Osteoblast (primary cell): ENCODE measurements at regions not wholly inside any gene's neighbourhood (a gene's known extent, or its start where the extent isn't known, plus 50 kb on each side); places are given as distances from the start of the nearest gene placed in this dataset.

Experiments
- DNase-seq: peaks from one replicate; pipeline ENCODE4 v3.0.0; 2011; ENCODE audit warnings: low spot score, mixed read lengths; ENCODE audit not compliant: insufficient read length; ENCODE audit errors: missing footprints
- H2AFZ ChIP-seq: 2 replicates; pipeline ENCODE4 v1.6.0; 2011; ENCODE audit warnings: mild to moderate bottlenecking, low read length
- H3K27ac ChIP-seq: 2 replicates; pipeline ENCODE4 v1.5.1; 2011; ENCODE audit warnings: mild to moderate bottlenecking, low read depth, low read length, moderate library complexity
- H3K27me3 ChIP-seq: 2 replicates; pipeline ENCODE4 v1.6.0; 2012; ENCODE audit warnings: mild to moderate bottlenecking, control low read depth, inconsistent platforms, low read length, moderate library complexity; ENCODE audit not compliant: insufficient read depth
- H3K36me3 ChIP-seq: 2 replicates; pipeline ENCODE4 v1.5.1; 2011; ENCODE audit warnings: mild to moderate bottlenecking, low read length, control low read depth, moderate library complexity; ENCODE audit not compliant: insufficient read depth
- H3K4me1 ChIP-seq: 2 replicates; pipeline ENCODE4 v1.5.1; 2011; ENCODE audit warnings: mild to moderate bottlenecking, low read length, control low read depth, moderate library complexity; ENCODE audit not compliant: insufficient read depth
- H3K4me2 ChIP-seq: 2 replicates; pipeline ENCODE4 v1.6.0; 2011; ENCODE audit warnings: mild to moderate bottlenecking, low read length; ENCODE audit not compliant: insufficient read depth
- H3K4me3 ChIP-seq: fragments of 200-600 bp; sonication (generic); 3 replicates; pipeline ENCODE4 v1.5.1; 2012; ENCODE audit warnings: mild to moderate bottlenecking, low read length, inconsistent platforms; ENCODE audit not compliant: insufficient read depth
- H3K79me2 ChIP-seq: 2 replicates; pipeline ENCODE4 v1.6.0; 2012; ENCODE audit warnings: mild to moderate bottlenecking, low read length, control low read depth, inconsistent platforms; ENCODE audit not compliant: insufficient read depth
- H3K9me3 ChIP-seq: 2 replicates; pipeline ENCODE4 v1.5.1; 2011; ENCODE audit warnings: low read depth, low read length, control low read depth
- H4K20me1 ChIP-seq: 2 replicates; pipeline ENCODE4 v1.6.0; 2012; ENCODE audit warnings: mild to moderate bottlenecking, low read length, control low read depth; ENCODE audit not compliant: insufficient read depth
- CTCF ChIP-seq: IDR thresholded peaks from 2 replicates; pipeline ENCODE4 v1.5.1; 2011; ENCODE audit warnings: mild to moderate bottlenecking, low read depth, low read length, moderate library complexity; ENCODE audit errors: extremely low read depth

- H3K36me3 ChIP-seq, result no peaks in the 10 kb centered on the region
- H3K27ac ChIP-seq, result no peak overlapping the region
- H4K20me1 ChIP-seq, result no peaks in the 10 kb centered on the region
- H2AFZ ChIP-seq, result no peak overlapping the region
- no peaks in the 10 kb centered on the region for H3K4me1 ChIP-seq
- no peak overlapping the region for H3K4me3 ChIP-seq
- H3K9me3 ChIP-seq, result no peaks in the 10 kb centered on the region
- no peak overlapping the region for H3K4me2 ChIP-seq
- peaks cover 5% of the 10 kb centered on the region for H3K27me3 ChIP-seq
- no peak for DNase-seq
- no peaks in the 10 kb centered on the region for H3K79me2 ChIP-seq
- TF ChIP-seq CTCF, result no peak
These were observed 51.6 kb upstream of the KCND3 start for GRCh38 chr1:112040891-112041740.

- no peak overlapping the region for H2AFZ ChIP-seq
- H3K9me3 ChIP-seq, result no peaks in the 10 kb centered on the region
- no peaks in the 10 kb centered on the region for H3K4me1 ChIP-seq
- no peak for TF ChIP-seq CTCF
- H4K20me1 ChIP-seq, result no peaks in the 10 kb centered on the region
- no peak overlapping the region for H3K27ac ChIP-seq
- no peaks in the 10 kb centered on the region for H3K36me3 ChIP-seq
- no peak overlapping the region for H3K4me2 ChIP-seq
- H3K79me2 ChIP-seq, result no peaks in the 10 kb centered on the region
- peaks cover 5% of the 10 kb centered on the region for H3K27me3 ChIP-seq
- no peak overlapping the region for H3K4me3 ChIP-seq
- DNase-seq, result no peak
These were observed 54.4 kb upstream of the KCND3 start for GRCh38 chr1:112043901-112044300.

- TF ChIP-seq CTCF, result no peak
- peaks cover 5% of the 10 kb centered on the region for H3K27me3 ChIP-seq
These were observed 55.3 kb upstream of the KCND3 start for GRCh38 chr1:112044745-112045144.

GRCh38 chr1:112046630-112047029, 57.2 kb upstream of the KCND3 start:
- DNase-seq, result no peak
- Histone ChIP-seq H2AFZ (no peak overlapping the region), H4K20me1 (no peaks in the 10 kb centered on the region), H3K9me3 (no peaks in the 10 kb centered on the region), H3K27me3 (peaks cover 5% of the 10 kb centered on the region), H3K27ac (no peak overlapping the region), H3K4me3 (no peak overlapping the region), H3K4me1 (no peaks in the 10 kb centered on the region), H3K36me3 (no peaks in the 10 kb centered on the region), H3K79me2 (no peaks in the 10 kb centered on the region), H3K4me2 (no peak overlapping the region)
- no peak for TF ChIP-seq CTCF

More at GRCh38 chr1:112044745-112045144, 55.3 kb upstream of the KCND3 start:
- no peak overlapping the region for H3K27ac ChIP-seq
- no peak overlapping the region for H3K4me3 ChIP-seq
- H3K4me2 ChIP-seq, result no peak overlapping the region
- no peaks in the 10 kb centered on the region for H3K9me3 ChIP-seq
- no peaks in the 10 kb centered on the region for H4K20me1 ChIP-seq
- H2AFZ ChIP-seq, result no peak overlapping the region
- no peaks in the 10 kb centered on the region for H3K4me1 ChIP-seq
- DNase-seq, result no peak
- no peaks in the 10 kb centered on the region for H3K79me2 ChIP-seq
- no peaks in the 10 kb centered on the region for H3K36me3 ChIP-seq
